Glomerular visceral epithelial cell (primary cell): ENCODE measurements at regions not wholly inside any gene's neighbourhood (a gene's known extent, or its start where the extent isn't known, plus 50 kb on each side); places are given as distances from the start of the nearest gene placed in this dataset.
"Not testable (repeated sequence)": the region's sequence is repeated elsewhere in the genome, so short reads cannot be mapped to it uniquely, and the experiment has no call there.

Experiments used
- DNase-seq: peaks from one replicate; pipeline ENCODE4 v3.0.0-alpha.2; 2016; ENCODE audit errors: extremely low spot score

DNA sequence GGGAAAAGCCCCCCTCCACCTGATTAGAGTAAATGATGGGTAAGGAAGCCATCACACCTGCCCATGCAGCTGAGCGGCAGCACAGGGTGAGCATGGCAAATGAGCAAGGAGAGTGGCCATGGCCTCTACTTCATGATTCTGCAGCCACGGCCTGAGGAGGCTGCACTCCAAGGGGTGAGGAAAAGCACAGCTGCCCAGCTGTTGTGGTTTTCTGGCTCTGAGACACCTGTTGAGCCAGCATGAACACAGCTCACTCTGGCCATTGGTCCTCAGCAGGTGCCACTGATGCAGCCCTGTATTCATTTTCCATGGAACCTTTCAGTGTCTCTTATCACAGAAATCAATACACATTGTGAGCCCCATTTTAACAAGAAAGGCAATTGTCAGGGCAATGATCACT is 707.2 kb downstream of the AACS start:
- no peak for DNase-seq

GRCh38 chr12:125773033-125773640 is 707.9 kb downstream of the AACS start:
- no peak for DNase-seq

GRCh38 chr12:125775507-125775906 is 710.3 kb downstream of the AACS start:
- DNase-seq, result no peak

DNA sequence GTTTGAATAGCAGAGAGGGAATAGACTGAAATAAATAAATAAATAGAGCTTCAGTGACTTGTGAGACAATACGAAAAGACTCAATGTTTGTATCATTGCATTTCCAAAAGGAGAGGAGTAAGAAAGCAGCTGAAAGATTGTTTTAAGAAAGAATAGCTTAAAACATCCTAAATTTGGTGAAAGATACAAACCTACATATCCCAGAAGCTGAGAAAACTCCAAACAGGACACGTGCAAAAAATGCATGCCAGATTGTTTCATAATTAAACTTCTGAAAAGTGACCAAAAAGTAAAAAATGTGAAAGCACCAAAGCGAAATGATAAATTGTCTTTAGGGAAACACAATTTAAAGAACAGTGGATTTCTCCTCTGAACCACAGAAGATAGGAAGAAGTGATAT is 711.0 kb downstream of the AACS start:
- DNase-seq, result no peak

DNA sequence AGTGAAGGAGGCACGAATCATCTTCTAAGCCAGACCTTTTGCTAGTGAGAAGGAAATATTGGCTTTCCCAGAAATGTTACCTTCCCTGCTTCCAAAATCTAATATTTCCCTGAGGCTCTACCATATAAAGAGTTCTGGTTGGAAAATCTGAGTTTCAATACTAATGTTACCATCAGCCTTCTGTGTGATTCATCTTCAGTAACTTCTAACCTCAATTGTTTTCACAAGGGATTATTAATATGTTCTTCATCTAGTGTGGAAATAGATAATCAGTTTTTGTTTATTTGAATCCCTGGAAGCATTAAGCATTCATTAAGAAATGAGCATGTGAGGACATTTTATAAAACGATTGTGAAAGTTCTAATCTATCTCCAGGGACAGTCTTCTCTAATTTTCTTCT is 720.9 kb downstream of the AACS start:
- DNase-seq, result no peak

- no peak for DNase-seq
Measured at GRCh38 chr12:125794401-125794800, 729.2 kb downstream of the AACS start.

GRCh38 chr12:125797421-125798175 is 732.4 kb downstream of the AACS start:
- no peak for DNase-seq

- no peak for DNase-seq
Measured at GRCh38 chr12:125804660-125805059, 739.4 kb downstream of the AACS start.

DNA sequence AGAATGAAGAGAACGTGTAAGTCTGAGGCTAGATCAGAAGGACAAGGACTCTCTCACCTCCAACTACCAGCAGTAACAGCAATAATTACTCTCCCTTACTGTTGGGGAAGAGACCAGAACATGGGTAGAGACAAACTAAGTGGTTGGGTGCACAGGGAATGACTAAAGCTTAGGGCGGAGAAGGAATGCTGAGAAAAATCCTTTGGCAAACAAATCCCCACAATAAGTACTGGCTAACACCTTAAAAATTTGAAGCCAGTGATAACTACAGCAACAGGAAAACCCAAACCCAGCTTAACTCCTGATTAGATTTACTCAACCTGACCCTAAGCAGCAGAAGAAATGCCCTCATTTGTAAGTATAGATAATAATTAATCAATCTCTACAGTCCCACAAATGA is 759.0 kb downstream of the AACS start:
- no peak for DNase-seq

DNA sequence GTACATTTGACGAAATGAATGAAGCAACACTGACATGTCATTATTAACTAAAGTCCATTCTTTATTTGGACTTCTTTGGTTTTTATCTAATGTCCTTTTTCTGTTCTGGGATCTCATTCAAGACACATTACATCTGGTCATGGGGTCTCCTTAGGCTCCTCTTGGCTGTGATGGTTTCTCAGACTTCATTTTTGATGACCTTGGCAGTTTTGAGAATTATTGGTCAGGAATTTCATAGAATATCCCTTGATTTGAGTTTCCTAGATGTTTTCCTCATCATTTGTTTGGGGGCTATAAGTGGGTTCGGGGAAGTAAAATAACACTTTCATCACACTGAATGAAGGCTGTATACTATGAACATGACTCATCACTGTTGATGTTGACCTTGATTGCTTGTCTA is 770.6 kb downstream of the AACS start:
- no peak for DNase-seq

GRCh38 chr12:125836647-125837046 is 771.4 kb downstream of the AACS start:
- DNase-seq, result no peak

GRCh38 chr12:125841332-125841731 is 776.1 kb downstream of the AACS start:
- no peak for DNase-seq

- no peak for DNase-seq
Measured at GRCh38 chr12:125852116-125852515, 786.9 kb downstream of the AACS start.

DNA sequence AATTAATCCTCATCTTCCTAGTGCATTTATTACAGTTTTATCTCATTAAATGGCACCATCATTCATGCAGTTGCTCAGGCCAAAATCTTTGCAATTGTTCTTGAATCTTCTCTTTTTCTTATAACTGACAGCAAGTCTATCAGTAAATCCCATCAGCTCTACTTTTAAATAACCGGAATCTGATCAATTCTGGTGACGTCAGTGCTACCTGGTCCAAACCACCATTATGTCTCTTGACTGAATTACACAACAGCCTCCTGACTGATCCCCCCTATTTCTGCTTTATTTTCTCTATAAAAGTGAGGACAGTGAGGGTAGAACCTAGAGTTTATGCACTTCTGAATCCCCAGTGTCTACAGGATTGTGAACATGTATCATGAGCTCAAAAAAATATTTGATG is 787.4 kb downstream of the AACS start:
- no peak for DNase-seq

DNA sequence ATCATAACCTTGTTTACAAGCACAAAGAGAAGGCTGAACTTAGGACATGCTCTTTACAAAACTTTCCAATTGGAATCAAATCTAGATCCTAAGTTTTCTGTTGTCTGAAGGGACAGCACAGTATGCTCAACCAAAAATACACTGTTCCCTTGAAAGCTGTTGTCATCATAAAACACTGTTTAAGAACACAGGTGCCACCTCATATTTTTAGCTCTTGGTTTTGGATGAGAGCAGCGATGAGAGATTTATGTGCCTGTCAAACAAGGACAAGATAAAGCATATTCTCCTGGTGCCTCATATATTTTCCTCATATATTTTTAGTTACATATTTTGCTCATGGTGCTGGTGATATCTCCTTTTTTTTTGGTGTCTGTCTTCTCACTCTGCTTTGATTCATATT is 788.4 kb downstream of the AACS start:
- DNase-seq, result no peak

GRCh38 chr12:125856366-125856765 is 791.1 kb downstream of the AACS start:
- DNase-seq, result no peak

GRCh38 chr12:125856896-125857295 is 791.7 kb downstream of the AACS start:
- DNase-seq, result no peak

GRCh38 chr12:125860672-125861288 is 795.5 kb downstream of the AACS start:
- no peak for DNase-seq

GRCh38 chr12:125861299-125862281 is 796.4 kb downstream of the AACS start:
- no peak for DNase-seq

DNA sequence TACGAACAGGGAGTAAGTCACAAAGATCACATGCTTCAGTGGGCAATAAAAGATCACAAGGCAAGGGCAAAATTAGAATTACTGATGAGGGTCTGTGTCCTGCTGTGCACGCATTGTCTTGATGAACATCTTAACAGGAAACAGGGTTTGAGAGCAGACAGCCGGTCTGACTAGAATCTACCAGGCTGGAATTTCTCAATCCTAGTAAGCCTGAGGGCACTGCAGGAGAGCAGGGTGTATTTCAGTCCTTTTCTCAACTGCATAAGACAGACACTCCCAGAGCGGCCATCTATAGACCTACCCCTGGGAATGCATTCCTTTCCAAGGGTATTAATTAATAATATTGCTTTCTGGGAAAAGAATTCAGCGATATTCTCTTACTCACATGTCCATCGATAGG is 800.0 kb downstream of the AACS start:
- DNase-seq, result not testable (repeated sequence)

- no peak for DNase-seq
Measured at GRCh38 chr12:125871811-125872594, 806.8 kb downstream of the AACS start.
